Thoracic aorta (tissue), 2 donors: ENCODE measurements at regions not wholly inside any gene's neighbourhood (a gene's known extent, or its start where the extent isn't known, plus 50 kb on each side); places are given as distances from the start of the nearest gene placed in this dataset.

Experiments used
- ATAC-seq: fragments of 150-250 bp; one replicate; pipeline ENCODE4 v1.8.0; 2017; ENCODE audit warnings: low read depth; ENCODE audit not compliant: insufficient number of reproducible peaks, low FRiP score
- DNase-seq: peaks from one replicate; pipeline ENCODE4 v3.0.0-alpha.2; 2020; ENCODE audit warnings: low spot score
- H3K27ac ChIP-seq, 2 donors: fragments of 200-600 bp; sonication (generic); 1 replicate in 1 of 2; 2 replicates in 1 of 2; pipeline ENCODE4 v1.5.1; 2016; ENCODE audit warnings: mild to moderate bottlenecking in 2 of 2, moderate library complexity in 2 of 2
- H3K27me3 ChIP-seq: fragments of 200-600 bp; sonication (generic); replicated peaks from 2 replicates; pipeline ENCODE4 v1.6.0; 2016; ENCODE audit warnings: mild to moderate bottlenecking; ENCODE audit not compliant: insufficient read depth
- H3K36me3 ChIP-seq: fragments of 200-600 bp; sonication (generic); one replicate; pipeline ENCODE4 v1.5.1; 2016
- H3K4me1 ChIP-seq, 2 donors: fragments of 200-600 bp; sonication (generic); 1 replicate in 1 of 2; 2 replicates in 1 of 2; pipeline versions ENCODE4 v1.5.1 to v1.6.0; 2016; ENCODE audit warnings: low read depth in 2 of 2, mild to moderate bottlenecking in 1 of 2; ENCODE audit not compliant: control insufficient read depth in 1 of 2
- H3K4me3 ChIP-seq: fragments of 200-600 bp; sonication (generic); 2 replicates; pipeline ENCODE4 v1.5.1; 2016; ENCODE audit warnings: mild to moderate bottlenecking
- H3K9me3 ChIP-seq: fragments of 200-600 bp; sonication (generic); 2 replicates; pipeline ENCODE4 v1.5.1; 2016
- CTCF ChIP-seq: fragments of 200-600 bp; sonication (generic); IDR thresholded peaks from one replicate; pipeline ENCODE4 v1.5.1; 2019; ENCODE audit warnings: antibody characterized with exemption

- ATAC-seq (no peak), DNase-seq (no peak)
- Histone ChIP-seq H3K4me1 (no peaks in the 10 kb centered on the region), H3K36me3 (no peaks in the 10 kb centered on the region), H3K27me3 (no peaks in the 10 kb centered on the region), H3K9me3 (no peaks in the 10 kb centered on the region), H3K27ac (no peak overlapping the region), H3K4me3 (no peak overlapping the region)
- TF ChIP-seq CTCF, result no peak
These were observed 144.8 kb upstream of the GPC1 start for GRCh38 chr2:240290432-240291336.

GRCh38 chr2:240291337-240292034 is 144.0 kb upstream of the GPC1 start:
- Histone ChIP-seq H3K4me1 (no peaks in the 10 kb centered on the region), H3K27ac (no peak overlapping the region), H3K27me3 (no peaks in the 10 kb centered on the region), H3K4me3 (no peak overlapping the region), H3K9me3 (no peaks in the 10 kb centered on the region), H3K36me3 (no peaks in the 10 kb centered on the region)
- no peak for TF ChIP-seq CTCF
- no peak for DNase-seq
- ATAC-seq, result no peak

GRCh38 chr2:240292035-240292574 is 143.4 kb upstream of the GPC1 start:
- no peak overlapping the region for H3K4me3 ChIP-seq
- H3K27me3 ChIP-seq, result no peaks in the 10 kb centered on the region
- no peaks in the 10 kb centered on the region for H3K4me1 ChIP-seq
- H3K36me3 ChIP-seq, result no peaks in the 10 kb centered on the region
- no peak overlapping the region for H3K27ac ChIP-seq
- DNase-seq, result no peak
- no peak for TF ChIP-seq CTCF
- ATAC-seq, result no peak
- H3K9me3 ChIP-seq, result no peaks in the 10 kb centered on the region

DNA sequence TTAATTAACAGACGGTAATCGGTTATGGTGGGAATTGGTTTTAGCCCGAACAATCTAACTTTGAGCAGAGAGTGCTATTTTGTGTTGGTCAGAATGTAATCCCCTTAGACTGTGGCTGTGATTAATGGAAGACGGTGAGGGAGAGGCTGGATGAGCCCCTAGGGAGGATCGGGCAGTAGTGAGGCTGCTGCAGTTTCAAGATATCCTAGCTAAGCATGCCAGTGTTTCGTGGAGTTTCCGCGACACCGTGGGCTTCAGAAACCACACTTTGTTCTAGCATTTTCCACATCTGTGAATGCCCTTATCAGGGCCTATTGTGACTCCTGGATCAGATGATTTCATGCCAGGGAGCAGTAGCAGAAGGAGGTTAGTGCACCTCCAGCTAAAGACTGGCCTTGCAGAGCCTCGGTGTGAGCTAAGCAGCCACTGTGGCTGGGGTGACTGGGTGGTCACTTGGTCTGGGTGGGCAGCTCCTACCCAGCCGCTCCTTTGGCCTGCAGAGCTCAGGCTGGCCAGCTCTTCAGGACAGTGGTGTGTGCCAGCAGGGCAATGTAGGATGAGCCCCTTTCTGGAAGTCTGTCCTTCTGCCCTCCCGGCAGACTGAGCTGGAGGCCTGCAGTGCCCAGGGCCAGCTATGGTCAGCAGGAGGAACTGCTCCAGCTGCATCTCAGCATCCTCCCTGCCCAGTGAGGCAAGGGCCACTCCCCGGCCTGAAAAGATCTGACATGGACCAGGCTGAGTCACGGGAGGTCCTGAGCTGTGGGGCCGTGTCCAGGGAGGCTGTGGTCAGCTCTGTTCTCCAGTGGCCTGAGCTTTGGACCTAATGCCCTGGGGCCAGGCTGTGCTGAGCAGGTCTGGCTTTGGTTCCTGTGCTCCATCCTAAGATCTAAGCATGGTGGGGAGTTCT is 142.6 kb upstream of the GPC1 start:
- Histone ChIP-seq H3K4me1 (no peaks in the 10 kb centered on the region), H3K27me3 (no peaks in the 10 kb centered on the region), H3K36me3 (no peaks in the 10 kb centered on the region), H3K27ac (no peak overlapping the region), H3K9me3 (no peaks in the 10 kb centered on the region), H3K4me3 (no peak overlapping the region)
- DNase-seq, result no peak
- no peak for ATAC-seq
- no peak for TF ChIP-seq CTCF
